GM23338 (cell line): ENCODE measurements at regions not wholly inside any gene's neighbourhood (a gene's known extent, or its start where the extent isn't known, plus 50 kb on each side); places are given as distances from the start of the nearest gene placed in this dataset.

Source experiments
- EZH2 ChIP-seq: fragments of 200-600 bp; sonication (generic); IDR thresholded peaks from one replicate; pipeline ENCODE4 v1.8.0; 2017; ENCODE audit warnings: antibody characterized with exemption, mild to moderate bottlenecking, low read depth; ENCODE audit not compliant: unreplicated experiment
- EZH2phosphoT487 ChIP-seq: fragments of 200-600 bp; sonication (generic); IDR thresholded peaks from one replicate; pipeline ENCODE4 v1.8.1; 2018; ENCODE audit warnings: antibody characterized with exemption; ENCODE audit not compliant: unreplicated experiment
- NANOG ChIP-seq: IDR thresholded peaks from 2 replicates; pipeline ENCODE4 v1.6.1; 2016; ENCODE audit warnings: antibody characterized with exemption, borderline replicate concordance
- POLR2AphosphoS5 ChIP-seq: IDR thresholded peaks from 2 replicates; pipeline ENCODE4 v1.6.1; 2016; ENCODE audit warnings: antibody characterized with exemption, low read depth
- STAT1 ChIP-seq: IDR thresholded peaks from one replicate; pipeline ENCODE4 v1.6.1; 2016; ENCODE audit warnings: antibody characterized with exemption; ENCODE audit not compliant: unreplicated experiment
- ZNF331 ChIP-seq: fragments of 250-450 bp; sonication (Bioruptor Pico); IDR thresholded peaks from 2 replicates; pipeline ENCODE4 v1.5.0; 2020; ENCODE audit warnings: low read depth, mild to moderate bottlenecking, moderate library complexity
- TF ChIP-seq, protein P1 (sequence below), 2 experiments: fragments of 200-600 bp in 1 of 2; sonication (generic) in 1 of 2; conservative IDR thresholded peaks; 2 replicates each; pipeline versions ENCODE4 v1.5.1 to v1.6.1; 2016 to 2017; ENCODE audit warnings: antibody characterized with exemption in 2 of 2, low read depth in 2 of 2, mild to moderate bottlenecking in 2 of 2, moderate library complexity in 1 of 2
- TF ChIP-seq, protein P2 (sequence below): IDR thresholded peaks from one replicate; pipeline ENCODE4 v1.6.1; 2018; ENCODE audit warnings: antibody characterized with exemption; ENCODE audit not compliant: unreplicated experiment
- TF ChIP-seq, protein P3 (sequence below): IDR thresholded peaks from 2 replicates; pipeline ENCODE4 v1.6.1; 2016; ENCODE audit warnings: antibody characterized with exemption

- TF ChIP-seq, protein P1, sequence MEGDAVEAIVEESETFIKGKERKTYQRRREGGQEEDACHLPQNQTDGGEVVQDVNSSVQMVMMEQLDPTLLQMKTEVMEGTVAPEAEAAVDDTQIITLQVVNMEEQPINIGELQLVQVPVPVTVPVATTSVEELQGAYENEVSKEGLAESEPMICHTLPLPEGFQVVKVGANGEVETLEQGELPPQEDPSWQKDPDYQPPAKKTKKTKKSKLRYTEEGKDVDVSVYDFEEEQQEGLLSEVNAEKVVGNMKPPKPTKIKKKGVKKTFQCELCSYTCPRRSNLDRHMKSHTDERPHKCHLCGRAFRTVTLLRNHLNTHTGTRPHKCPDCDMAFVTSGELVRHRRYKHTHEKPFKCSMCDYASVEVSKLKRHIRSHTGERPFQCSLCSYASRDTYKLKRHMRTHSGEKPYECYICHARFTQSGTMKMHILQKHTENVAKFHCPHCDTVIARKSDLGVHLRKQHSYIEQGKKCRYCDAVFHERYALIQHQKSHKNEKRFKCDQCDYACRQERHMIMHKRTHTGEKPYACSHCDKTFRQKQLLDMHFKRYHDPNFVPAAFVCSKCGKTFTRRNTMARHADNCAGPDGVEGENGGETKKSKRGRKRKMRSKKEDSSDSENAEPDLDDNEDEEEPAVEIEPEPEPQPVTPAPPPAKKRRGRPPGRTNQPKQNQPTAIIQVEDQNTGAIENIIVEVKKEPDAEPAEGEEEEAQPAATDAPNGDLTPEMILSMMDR (conservative IDR thresholded peaks at IDR 0.05; ENCODE audit: low read depth in 2 of 2), result 0 out of 4 replicates have a peak, but pooled peaks of 1 of the 2 experiments have one; percentile 1
- TF ChIP-seq POLR2AphosphoS5, result no peak
- TF ChIP-seq, protein P2, sequence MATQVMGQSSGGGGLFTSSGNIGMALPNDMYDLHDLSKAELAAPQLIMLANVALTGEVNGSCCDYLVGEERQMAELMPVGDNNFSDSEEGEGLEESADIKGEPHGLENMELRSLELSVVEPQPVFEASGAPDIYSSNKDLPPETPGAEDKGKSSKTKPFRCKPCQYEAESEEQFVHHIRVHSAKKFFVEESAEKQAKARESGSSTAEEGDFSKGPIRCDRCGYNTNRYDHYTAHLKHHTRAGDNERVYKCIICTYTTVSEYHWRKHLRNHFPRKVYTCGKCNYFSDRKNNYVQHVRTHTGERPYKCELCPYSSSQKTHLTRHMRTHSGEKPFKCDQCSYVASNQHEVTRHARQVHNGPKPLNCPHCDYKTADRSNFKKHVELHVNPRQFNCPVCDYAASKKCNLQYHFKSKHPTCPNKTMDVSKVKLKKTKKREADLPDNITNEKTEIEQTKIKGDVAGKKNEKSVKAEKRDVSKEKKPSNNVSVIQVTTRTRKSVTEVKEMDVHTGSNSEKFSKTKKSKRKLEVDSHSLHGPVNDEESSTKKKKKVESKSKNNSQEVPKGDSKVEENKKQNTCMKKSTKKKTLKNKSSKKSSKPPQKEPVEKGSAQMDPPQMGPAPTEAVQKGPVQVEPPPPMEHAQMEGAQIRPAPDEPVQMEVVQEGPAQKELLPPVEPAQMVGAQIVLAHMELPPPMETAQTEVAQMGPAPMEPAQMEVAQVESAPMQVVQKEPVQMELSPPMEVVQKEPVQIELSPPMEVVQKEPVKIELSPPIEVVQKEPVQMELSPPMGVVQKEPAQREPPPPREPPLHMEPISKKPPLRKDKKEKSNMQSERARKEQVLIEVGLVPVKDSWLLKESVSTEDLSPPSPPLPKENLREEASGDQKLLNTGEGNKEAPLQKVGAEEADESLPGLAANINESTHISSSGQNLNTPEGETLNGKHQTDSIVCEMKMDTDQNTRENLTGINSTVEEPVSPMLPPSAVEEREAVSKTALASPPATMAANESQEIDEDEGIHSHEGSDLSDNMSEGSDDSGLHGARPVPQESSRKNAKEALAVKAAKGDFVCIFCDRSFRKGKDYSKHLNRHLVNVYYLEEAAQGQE, result no peak
- TF ChIP-seq EZH2, result no peak
- no peak for TF ChIP-seq STAT1
- TF ChIP-seq NANOG, result no peak
- TF ChIP-seq, protein P3, sequence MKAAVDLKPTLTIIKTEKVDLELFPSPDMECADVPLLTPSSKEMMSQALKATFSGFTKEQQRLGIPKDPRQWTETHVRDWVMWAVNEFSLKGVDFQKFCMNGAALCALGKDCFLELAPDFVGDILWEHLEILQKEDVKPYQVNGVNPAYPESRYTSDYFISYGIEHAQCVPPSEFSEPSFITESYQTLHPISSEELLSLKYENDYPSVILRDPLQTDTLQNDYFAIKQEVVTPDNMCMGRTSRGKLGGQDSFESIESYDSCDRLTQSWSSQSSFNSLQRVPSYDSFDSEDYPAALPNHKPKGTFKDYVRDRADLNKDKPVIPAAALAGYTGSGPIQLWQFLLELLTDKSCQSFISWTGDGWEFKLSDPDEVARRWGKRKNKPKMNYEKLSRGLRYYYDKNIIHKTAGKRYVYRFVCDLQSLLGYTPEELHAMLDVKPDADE, result no peak
- no peak for TF ChIP-seq ZNF331 (CRISPR knock-in tag)
- no peak for TF ChIP-seq EZH2phosphoT487
Observed at GRCh38 chr5:98664736-98665135, 108.7 kb upstream of the RGMB start.
